ENCODE measurements at regions not wholly inside any gene's neighbourhood (a gene's known extent, or its start where the extent isn't known, plus 50 kb on each side); places are given as distances from the start of the nearest gene placed in this dataset.

DNA sequence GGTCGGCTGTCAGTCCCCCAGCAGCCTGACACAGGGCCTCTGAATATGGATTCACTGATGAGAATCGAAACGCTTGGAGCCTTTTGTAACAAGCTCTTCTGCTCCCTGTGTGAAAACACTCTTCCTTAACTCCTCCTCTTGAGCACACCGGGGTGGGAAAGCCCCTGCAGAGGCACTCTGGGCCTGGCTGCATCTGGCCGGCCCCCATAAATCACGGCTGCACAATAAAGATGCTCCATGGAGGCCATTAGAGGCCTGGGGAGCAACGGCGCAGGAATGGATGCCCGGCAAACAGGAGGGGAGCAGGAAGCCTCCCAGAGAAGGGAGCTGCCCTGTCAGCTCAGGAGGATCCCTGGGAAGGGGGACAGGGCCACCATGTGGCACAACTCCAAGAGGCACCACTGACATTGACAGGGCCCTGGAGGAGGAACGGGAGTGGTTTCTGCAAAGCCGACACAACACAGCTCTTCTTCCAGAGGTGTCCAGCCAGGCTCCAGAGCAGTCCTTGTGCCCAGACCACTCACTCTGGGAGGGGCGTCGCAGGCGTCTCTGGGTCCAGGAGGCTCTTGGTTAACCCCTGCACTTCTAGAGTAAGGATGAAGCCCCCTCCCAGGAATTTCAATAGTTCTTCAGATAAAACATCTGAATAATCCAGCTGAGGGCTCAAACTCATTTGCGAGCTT is 509.3 kb upstream of the PPP2R3A start:
- H3K4me1 ChIP-seq (ENCODE audit: control insufficient read depth, insufficient read depth, low read length): no peaks in the 10 kb centered on the region
- no TSS peak for BruUV-seq (replicated peaks)
- ChIA-PET POLR2A (ENCODE audit: unreplicated experiment) (no interaction called here), CTCF (no interaction called here)
- H3K56ac ChIP-seq (ENCODE audit: extremely low read depth, insufficient read depth, low read length): no peak overlapping the region
- no peak overlapping the region for H4K8ac ChIP-seq (ENCODE audit: low read depth in 2 of 2, low read length in 2 of 2)
- no peak overlapping the region for H2AFZ ChIP-seq (replicated peaks; ENCODE audit: low read length, poor library complexity)
- H3K9me3 ChIP-seq (ENCODE audit: control insufficient read depth, insufficient read depth, low read length): peaks cover 4% of the 10 kb centered on the region; the same call in 1 of the 2 replicates
- H2BK120ac ChIP-seq (ENCODE audit: low read depth, low read length): no peak overlapping the region
- no peaks in the 10 kb centered on the region for H3K9me1 ChIP-seq (ENCODE audit: insufficient read depth, low read length)
- no peaks in the 10 kb centered on the region for H4K20me1 ChIP-seq (ENCODE audit: insufficient read depth, low read length)
- H3K36me3 ChIP-seq (ENCODE audit: control insufficient read depth, insufficient read depth, low read length): no peaks in the 10 kb centered on the region
- DNase-seq (no peak), ATAC-seq (ENCODE audit: low read depth) (no peak)
- no peak overlapping the region for H3K4me3 ChIP-seq (ENCODE audit: insufficient read depth, low read depth, low read length)
- no peak overlapping the region for H2BK20ac ChIP-seq (ENCODE audit: low read depth, low read length)
- no peak overlapping the region for H3K18ac ChIP-seq (ENCODE audit: low read depth, low read length)
- no peak overlapping the region for H3K23ac ChIP-seq (ENCODE audit: low read depth, low read length)
- no peak overlapping the region for H4K5ac ChIP-seq (ENCODE audit: low read depth, low read length)
- no peak overlapping the region for H3K9ac ChIP-seq (ENCODE audit: low read depth, low read length)
- intact Hi-C loops (cut with micrococcal nuclease) (no loop called here), dilution Hi-C loops (cut with HindIII; ENCODE audit: low sequenced_read_pairs, unreplicated experiment) (no loop called here), in situ Hi-C loops (cut with MboI; ENCODE audit: low sequenced_read_pairs) (no loop called here)
- no peak overlapping the region for H2BK15ac ChIP-seq (ENCODE audit: low read depth, low read length)
- no peak overlapping the region for H2BK5ac ChIP-seq (ENCODE audit: low read depth, low read length, poor library complexity, severe bottlenecking)
- no peak overlapping the region for H2AK5ac ChIP-seq (ENCODE audit: low read depth, low read length)
- no peak overlapping the region for H3K27ac ChIP-seq (ENCODE audit: insufficient read depth, low read length)
- H2AK9ac ChIP-seq (replicated peaks; ENCODE audit: low read depth, low read length, poor library complexity): no peak overlapping the region
- no peak for TF ChIP-seq CEBPB (IDR thresholded peaks at IDR 0.05; ENCODE audit: low read depth, low read length)
- no peak for TF ChIP-seq MAZ (IDR thresholded peaks at IDR 0.05; ENCODE audit: borderline replicate concordance, low read depth, low read length)
- TF ChIP-seq, protein P1, sequence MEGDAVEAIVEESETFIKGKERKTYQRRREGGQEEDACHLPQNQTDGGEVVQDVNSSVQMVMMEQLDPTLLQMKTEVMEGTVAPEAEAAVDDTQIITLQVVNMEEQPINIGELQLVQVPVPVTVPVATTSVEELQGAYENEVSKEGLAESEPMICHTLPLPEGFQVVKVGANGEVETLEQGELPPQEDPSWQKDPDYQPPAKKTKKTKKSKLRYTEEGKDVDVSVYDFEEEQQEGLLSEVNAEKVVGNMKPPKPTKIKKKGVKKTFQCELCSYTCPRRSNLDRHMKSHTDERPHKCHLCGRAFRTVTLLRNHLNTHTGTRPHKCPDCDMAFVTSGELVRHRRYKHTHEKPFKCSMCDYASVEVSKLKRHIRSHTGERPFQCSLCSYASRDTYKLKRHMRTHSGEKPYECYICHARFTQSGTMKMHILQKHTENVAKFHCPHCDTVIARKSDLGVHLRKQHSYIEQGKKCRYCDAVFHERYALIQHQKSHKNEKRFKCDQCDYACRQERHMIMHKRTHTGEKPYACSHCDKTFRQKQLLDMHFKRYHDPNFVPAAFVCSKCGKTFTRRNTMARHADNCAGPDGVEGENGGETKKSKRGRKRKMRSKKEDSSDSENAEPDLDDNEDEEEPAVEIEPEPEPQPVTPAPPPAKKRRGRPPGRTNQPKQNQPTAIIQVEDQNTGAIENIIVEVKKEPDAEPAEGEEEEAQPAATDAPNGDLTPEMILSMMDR (conservative IDR thresholded peaks at IDR 0.05; ENCODE audit: low read depth, low read length): no peak
- no peak for TF ChIP-seq RAD21 (IDR thresholded peaks at IDR 0.05; ENCODE audit: low read length)
- no peak for TF ChIP-seq USF2 (IDR thresholded peaks at IDR 0.05; ENCODE audit: low read depth, low read length)
- no peak for TF ChIP-seq CHD1 (IDR thresholded peaks at IDR 0.05; ENCODE audit: low read depth, low read length)
- TF ChIP-seq BHLHE40 (IDR thresholded peaks at IDR 0.05; ENCODE audit: low read depth, low read length): no peak
- TF ChIP-seq, protein P2, sequence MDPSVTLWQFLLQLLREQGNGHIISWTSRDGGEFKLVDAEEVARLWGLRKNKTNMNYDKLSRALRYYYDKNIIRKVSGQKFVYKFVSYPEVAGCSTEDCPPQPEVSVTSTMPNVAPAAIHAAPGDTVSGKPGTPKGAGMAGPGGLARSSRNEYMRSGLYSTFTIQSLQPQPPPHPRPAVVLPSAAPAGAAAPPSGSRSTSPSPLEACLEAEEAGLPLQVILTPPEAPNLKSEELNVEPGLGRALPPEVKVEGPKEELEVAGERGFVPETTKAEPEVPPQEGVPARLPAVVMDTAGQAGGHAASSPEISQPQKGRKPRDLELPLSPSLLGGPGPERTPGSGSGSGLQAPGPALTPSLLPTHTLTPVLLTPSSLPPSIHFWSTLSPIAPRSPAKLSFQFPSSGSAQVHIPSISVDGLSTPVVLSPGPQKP (IDR thresholded peaks at IDR 0.05; ENCODE audit: borderline replicate concordance, low read depth, low read length): no peak
- TF ChIP-seq MXI1 (IDR thresholded peaks at IDR 0.05; ENCODE audit: borderline replicate concordance, low read depth, low read length): no peak
- no peak for TF ChIP-seq RFX5 (IDR thresholded peaks at IDR 0.05; ENCODE audit: low read depth, low read length)
- no peak overlapping the region for H4K91ac ChIP-seq (ENCODE audit: insufficient read depth, low read depth, low read length)
- no peaks in the 10 kb centered on the region for H3K79me1 ChIP-seq (ENCODE audit: low read depth in 1 of 2, low read length in 2 of 2)
- no peak overlapping the region for H3K14ac ChIP-seq (replicated peaks; ENCODE audit: low read depth, low read length)
- no peak overlapping the region for H3K4ac ChIP-seq (ENCODE audit: low read depth, low read length)
- no peak overlapping the region for H3K4me2 ChIP-seq (ENCODE audit: low read depth, low read length)
- no peaks in the 10 kb centered on the region for H3K27me3 ChIP-seq (ENCODE audit: control insufficient read depth, insufficient read depth, low read length)
- WGBS, 2 experiments (ENCODE audit: extremely low coverage in 2 of 2, insufficient read length in 1 of 2): 2% methylated on average over 7 of the region's 15 CpGs; no CpG with 5 or more reads in 1 of the 2 experiments
